ENCODE measurements at regions not wholly inside any gene's neighbourhood (a gene's known extent, or its start where the extent isn't known, plus 50 kb on each side); places are given as distances from the start of the nearest gene placed in this dataset.

DNA sequence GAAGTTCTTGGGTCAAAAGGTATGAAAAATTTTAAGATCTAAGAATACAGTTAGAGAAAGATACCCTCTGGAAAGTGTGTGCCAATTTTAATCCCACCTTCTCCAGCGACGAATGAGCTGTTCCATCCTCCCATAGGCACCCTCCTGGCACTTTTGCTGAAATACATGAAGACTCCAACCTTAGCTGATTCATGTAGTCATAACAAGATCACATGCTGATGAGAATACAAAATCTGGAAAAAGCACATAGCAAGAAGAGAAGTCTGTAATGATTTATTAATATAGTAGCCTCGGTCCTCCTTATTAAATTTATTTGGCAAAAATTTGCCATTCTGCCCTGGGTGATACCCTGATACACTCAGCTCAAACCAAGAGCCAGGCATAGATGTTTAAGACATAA lies 88.9 kb downstream of the CCR1 start:
- TF ChIP-seq EZH2phosphoT487 (IDR thresholded peaks at IDR 0.05; ENCODE audit: insufficient read depth, low read depth) (no peak), EZH2 (IDR thresholded peaks at IDR 0.05; ENCODE audit: insufficient read depth, poor library complexity, severe bottlenecking) (no peak)
